Hypothalamus (tissue), 51 donors: ENCODE measurements at regions not wholly inside any gene's neighbourhood (a gene's known extent, or its start where the extent isn't known, plus 50 kb on each side); places are given as distances from the start of the nearest gene placed in this dataset.

Experiments used
- DNase-seq, 51 donors: peaks; one replicate each; lab custom pipeline; 2025; lab: John Stamatoyannopoulos, UW

- DNase-seq = no peak
Measured at GRCh38 chr2:147657086-147658000, 187.5 kb upstream of the ACVR2A start.

- no peak for DNase-seq
Measured at GRCh38 chr2:147649998-147650397, 194.8 kb upstream of the ACVR2A start.

GRCh38 chr2:147649286-147649685 lies 195.5 kb upstream of the ACVR2A start:
- DNase-seq = no peak

GRCh38 chr2:147648471-147648870 lies 196.4 kb upstream of the ACVR2A start:
- DNase-seq = no peak

- no peak for DNase-seq
Measured at GRCh38 chr2:147647816-147648215, 197.0 kb upstream of the ACVR2A start.

GRCh38 chr2:147646818-147647468 lies 197.9 kb upstream of the ACVR2A start:
- no peak for DNase-seq

GRCh38 chr2:147644491-147644890 lies 200.3 kb upstream of the ACVR2A start:
- peak in 1 of 51 donors; percentile 1 for DNase-seq

- DNase-seq = no peak
Measured at GRCh38 chr2:147642765-147643164, 202.1 kb upstream of the ACVR2A start.

GRCh38 chr2:147641651-147642050 lies 203.2 kb upstream of the ACVR2A start:
- no peak for DNase-seq

- DNase-seq = no peak
Measured at GRCh38 chr2:147639891-147640290, 204.9 kb upstream of the ACVR2A start.

- DNase-seq = no peak
Measured at GRCh38 chr2:147639386-147639785, 205.4 kb upstream of the ACVR2A start.

- no peak for DNase-seq
Measured at GRCh38 chr2:147636886-147637285, 207.9 kb upstream of the ACVR2A start.

- DNase-seq = peak in 1 of 51 donors; percentile 1
Measured at GRCh38 chr2:147636238-147636882, 208.5 kb upstream of the ACVR2A start.

- DNase-seq = no peak
Measured at GRCh38 chr2:147634826-147635225, 210.0 kb upstream of the ACVR2A start.

GRCh38 chr2:147632198-147632597 lies 212.6 kb upstream of the ACVR2A start:
- no peak for DNase-seq

GRCh38 chr2:147631294-147631693 lies 213.5 kb upstream of the ACVR2A start:
- DNase-seq = no peak

GRCh38 chr2:147630585-147630984 lies 214.2 kb upstream of the ACVR2A start:
- DNase-seq = no peak

- DNase-seq = no peak
Measured at GRCh38 chr2:147628971-147629421, 215.8 kb upstream of the ACVR2A start.

- DNase-seq = no peak
Measured at GRCh38 chr2:147623328-147623727, 221.5 kb upstream of the ACVR2A start.

- DNase-seq = no peak
Measured at GRCh38 chr2:147621656-147622197, 223.1 kb upstream of the ACVR2A start.

GRCh38 chr2:147619808-147620207 lies 225.0 kb upstream of the ACVR2A start:
- no peak for DNase-seq
